BJ (cell line): ENCODE measurements at regions not wholly inside any gene's neighbourhood (a gene's known extent, or its start where the extent isn't known, plus 50 kb on each side); places are given as distances from the start of the nearest gene placed in this dataset.

ENCODE experiments used
- CTCF ChIA-PET: fragments of 350-600 bp; formaldehyde crosslinking; extraction: SDS; loops from one replicate; lab custom pipeline; 2021; ENCODE audit warnings: antibody characterized with exemption, inconsistent platforms; lab: Yijun Ruan, JAX
- POLR2A ChIA-PET: fragments of 300-600 bp; sonication (Branson Sonifier 250); formaldehyde crosslinking; extraction: SDS; loops from one replicate; lab custom pipeline; 2021; ENCODE audit warnings: antibody characterized with exemption; lab: Charles Lee
- DNase-seq: peaks from one replicate; pipeline ENCODE4 v3.0.0-alpha.2; 2011; ENCODE audit warnings: low read depth
- H3K27me3 ChIP-seq: 2 replicates; pipeline ENCODE4 v1.6.0; 2011; ENCODE audit warnings: low read length; ENCODE audit not compliant: control insufficient read depth, insufficient read depth
- H3K36me3 ChIP-seq: 2 replicates; pipeline ENCODE4 v1.5.1; 2011; ENCODE audit warnings: low read length; ENCODE audit not compliant: control insufficient read depth, insufficient read depth
- H3K4me3 ChIP-seq: 2 replicates; pipeline ENCODE4 v1.5.1; 2011; ENCODE audit warnings: low read depth, mild to moderate bottlenecking, control low read depth, low read length
- CTCF ChIP-seq: IDR thresholded peaks from 2 replicates; pipeline ENCODE4 v1.5.1; 2011; ENCODE audit warnings: low read depth, mild to moderate bottlenecking, control low read depth, inconsistent platforms, low read length, moderate library complexity; ENCODE audit not compliant: insufficient read depth

DNA sequence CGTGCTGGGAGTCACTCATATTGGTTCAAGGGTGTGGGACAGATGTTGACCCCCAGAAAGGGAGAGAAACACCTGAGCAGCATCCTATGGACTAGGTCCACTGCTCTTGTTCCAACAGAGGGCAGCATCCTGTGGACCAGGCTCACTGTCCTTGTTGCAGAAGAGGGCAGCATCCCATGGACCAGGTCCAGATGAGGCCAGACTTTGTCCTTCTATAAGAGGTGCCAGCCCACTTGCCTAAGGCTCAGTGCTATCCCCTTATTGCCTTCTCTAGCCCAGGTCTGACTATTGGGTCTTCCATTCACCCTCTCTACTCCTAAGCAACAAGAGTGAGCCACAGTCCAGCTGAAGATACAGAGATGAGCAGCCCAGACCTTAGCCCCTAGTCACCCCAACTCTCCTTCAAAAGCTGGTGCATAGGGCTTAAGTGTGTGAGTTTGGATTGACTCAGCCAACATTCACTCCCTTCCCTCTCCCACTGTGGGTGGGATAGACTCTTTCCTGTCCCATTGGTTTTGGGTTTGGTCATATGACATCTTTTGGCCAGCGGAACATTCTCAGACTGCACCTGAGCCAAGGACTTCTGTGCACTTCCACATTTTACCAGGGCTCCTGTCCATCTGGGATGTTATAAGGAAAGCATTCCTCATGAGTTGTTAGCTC, 132.4 kb upstream of the GPC1 start:
- no peak for DNase-seq
- TF ChIP-seq CTCF: no peak
- H3K27me3 ChIP-seq: peaks cover 2% of the 10 kb centered on the region
- ChIA-PET POLR2A (no interaction called here), CTCF (interaction anchor here (0.7 kb wide), 1 partner anchor 153 kb away, joined by 3 read pairs; no protein-coding TSS in a partner anchor)
- no peaks in the 10 kb centered on the region for H3K36me3 ChIP-seq
- H3K4me3 ChIP-seq: no peak overlapping the region

GRCh38 chr2:240303896-240304745, 131.3 kb upstream of the GPC1 start:
- ChIA-PET CTCF (interaction anchor here (0.7 to 1.2 kb wide), 2 partner anchors 11 to 154 kb away, joined by 3 read pairs; no protein-coding TSS in a partner anchor), POLR2A (no interaction called here)
- H3K27me3 ChIP-seq: peaks cover 2% of the 10 kb centered on the region
- TF ChIP-seq CTCF: no peak
- H3K36me3 ChIP-seq: no peaks in the 10 kb centered on the region
- H3K4me3 ChIP-seq: no peak overlapping the region
- no peak for DNase-seq

- Histone ChIP-seq H3K4me3 (no peak overlapping the region), H3K36me3 (no peaks in the 10 kb centered on the region), H3K27me3 (peaks cover 2% of the 10 kb centered on the region)
- ChIA-PET CTCF (interaction anchor here (1.2 kb wide), 2 partner anchors 11 to 14 kb away, joined by 3 read pairs; no protein-coding TSS in a partner anchor), POLR2A (no interaction called here)
- no peak for TF ChIP-seq CTCF
- DNase-seq: no peak
Observed at GRCh38 chr2:240304746-240305161, 130.7 kb upstream of the GPC1 start.

DNA sequence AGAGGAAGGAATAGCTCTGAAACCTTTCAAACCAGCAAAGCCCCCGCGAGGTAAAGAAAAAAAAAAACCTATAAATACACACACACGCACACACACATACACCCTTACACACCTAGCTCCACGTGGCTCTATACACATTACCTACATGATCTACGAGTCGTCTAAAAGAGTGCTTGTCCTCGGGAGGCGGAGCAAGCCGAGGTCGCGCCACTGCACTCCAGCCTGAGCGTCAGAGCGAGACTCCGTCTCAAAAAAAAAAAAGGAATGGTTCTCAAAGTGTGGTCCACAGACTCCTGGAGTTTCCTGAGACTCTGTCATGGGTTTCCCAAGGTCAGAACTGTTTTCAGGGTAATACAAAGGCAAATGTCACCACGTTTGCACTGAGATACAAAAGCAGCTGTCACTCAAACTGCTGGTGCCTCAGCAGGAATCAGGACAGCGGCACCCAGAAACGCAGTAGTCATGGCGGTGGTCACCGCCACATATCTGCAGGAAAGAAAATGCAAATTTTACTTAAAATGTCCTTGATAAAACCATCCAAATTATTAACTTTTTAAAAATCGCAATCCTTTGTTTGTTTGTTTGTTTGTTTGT, 130.0 kb upstream of the GPC1 start:
- CTCF ChIA-PET: interaction anchor here (1.2 kb wide), 1 partner anchor 13 kb away, joined by 3 read pairs; no protein-coding TSS in a partner anchor
- TF ChIP-seq CTCF: no peak

GRCh38 chr2:240306185-240306584, 129.3 kb upstream of the GPC1 start:
- TF ChIP-seq CTCF: no peak
- H3K27me3 ChIP-seq: peaks cover 2% of the 10 kb centered on the region
- ChIA-PET POLR2A (no interaction called here), CTCF (interaction anchor here (1.2 to 1.3 kb wide), 2 partner anchors 8 to 13 kb away, joined by 3 read pairs; no protein-coding TSS in a partner anchor)
- H3K4me3 ChIP-seq: no peak overlapping the region
- no peaks in the 10 kb centered on the region for H3K36me3 ChIP-seq
- no peak for DNase-seq

More for the DNA sequence above, 130.0 kb upstream of the GPC1 start:
- POLR2A ChIA-PET: no interaction called here
- Histone ChIP-seq H3K4me3 (no peak overlapping the region), H3K36me3 (no peaks in the 10 kb centered on the region), H3K27me3 (peaks cover 2% of the 10 kb centered on the region)
- DNase-seq: no peak
